Forelimb muscle (tissue), 1 donor: ENCODE measurements at regions not wholly inside any gene's neighbourhood (a gene's known extent, or its start where the extent isn't known, plus 50 kb on each side); places are given as distances from the start of the nearest gene placed in this dataset.
"Not testable (repeated sequence)": the region's sequence is repeated elsewhere in the genome, so short reads cannot be mapped to it uniquely, and the experiment has no call there.

Experiments used
- DNase-seq: peaks from one replicate; pipeline ENCODE4 v3.0.0-alpha.2; 2013; ENCODE audit warnings: low read depth

DNA sequence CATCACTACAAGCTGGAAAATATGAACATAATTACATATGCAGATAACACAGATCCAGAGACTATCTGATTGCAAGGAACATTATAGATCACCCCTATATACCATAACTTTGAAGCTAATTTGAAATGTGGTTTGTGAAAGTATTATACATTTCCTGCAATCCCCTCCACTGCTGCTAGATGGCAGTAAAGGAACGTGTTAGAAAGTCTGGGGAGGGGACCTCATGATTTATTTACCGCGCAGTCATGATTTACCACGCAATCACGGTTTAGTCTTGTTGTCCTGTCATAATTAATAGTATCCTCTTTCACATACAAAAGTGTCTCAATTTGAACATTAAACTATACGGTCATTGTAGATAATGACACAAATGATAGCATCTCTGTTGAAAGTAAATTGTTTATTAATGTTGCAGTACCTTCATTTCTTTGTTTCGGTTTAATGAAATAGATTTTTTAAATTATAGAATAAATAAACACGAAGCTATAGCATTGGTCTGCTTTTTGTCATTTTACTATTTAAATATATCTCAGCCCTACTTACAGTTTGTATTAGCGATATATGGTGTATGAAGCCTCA is 145.3 kb upstream of the PRSS1 start:
- DNase-seq: peak; percentile 19

DNA sequence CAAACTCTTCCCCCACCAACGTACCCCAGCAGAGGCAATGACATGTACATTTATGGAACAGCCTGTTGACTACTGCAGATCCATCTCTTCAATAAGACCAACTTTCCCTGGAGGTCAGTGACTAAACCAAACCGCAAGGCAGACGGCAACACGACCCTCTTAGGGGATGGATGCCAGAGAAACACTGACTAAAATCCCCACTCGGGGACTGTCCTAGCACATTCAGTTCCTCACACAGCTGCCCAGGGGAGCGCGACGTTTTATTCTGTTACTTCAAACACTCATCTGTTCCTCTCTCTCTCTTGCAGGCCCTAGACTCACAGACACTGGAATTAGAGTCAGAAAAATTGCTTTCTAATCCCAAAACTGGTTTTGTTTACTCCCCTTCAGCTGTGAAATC is 146.5 kb upstream of the PRSS1 start:
- DNase-seq: no peak

DNA sequence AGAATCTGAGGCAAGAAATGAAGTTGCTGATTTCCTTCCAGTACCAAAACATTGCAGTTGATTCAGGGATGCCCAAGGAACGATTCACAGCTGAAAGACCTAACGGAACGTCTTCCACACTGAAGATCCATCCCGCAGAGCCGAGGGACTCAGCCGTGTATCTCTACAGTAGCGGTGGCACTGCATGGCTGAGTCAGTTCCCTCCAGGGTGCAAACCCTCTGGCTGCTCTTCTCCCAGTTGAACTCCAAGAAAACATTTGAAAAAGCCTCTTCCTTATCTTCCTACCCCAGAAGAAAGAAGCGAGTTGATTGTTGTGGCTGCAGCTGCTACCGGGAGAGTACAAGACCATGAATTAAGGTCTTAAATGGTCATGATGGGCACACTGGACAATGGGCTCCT is 147.1 kb upstream of the PRSS1 start:
- DNase-seq: no peak

DNA sequence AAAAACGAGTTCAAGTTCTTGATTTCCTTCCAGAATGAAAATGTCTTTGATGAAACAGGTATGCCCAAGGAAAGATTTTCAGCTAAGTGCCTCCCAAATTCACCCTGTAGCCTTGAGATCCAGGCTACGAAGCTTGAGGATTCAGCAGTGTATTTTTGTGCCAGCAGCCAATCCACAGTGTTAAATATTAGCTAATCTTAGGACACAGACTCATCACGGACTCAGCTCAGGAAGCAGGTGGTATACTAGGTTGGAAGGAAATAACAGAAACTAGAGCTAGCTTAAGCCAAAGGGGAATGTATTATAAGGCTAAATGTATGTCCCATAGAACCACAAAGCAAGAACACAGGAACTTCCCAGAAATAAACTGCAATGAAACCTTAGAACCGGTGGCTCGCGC is 151.0 kb upstream of the PRSS1 start:
- DNase-seq: no peak

- no peak for DNase-seq
Measured at GRCh38 chr7:142597547-142597946, 151.7 kb upstream of the PRSS1 start.

DNA sequence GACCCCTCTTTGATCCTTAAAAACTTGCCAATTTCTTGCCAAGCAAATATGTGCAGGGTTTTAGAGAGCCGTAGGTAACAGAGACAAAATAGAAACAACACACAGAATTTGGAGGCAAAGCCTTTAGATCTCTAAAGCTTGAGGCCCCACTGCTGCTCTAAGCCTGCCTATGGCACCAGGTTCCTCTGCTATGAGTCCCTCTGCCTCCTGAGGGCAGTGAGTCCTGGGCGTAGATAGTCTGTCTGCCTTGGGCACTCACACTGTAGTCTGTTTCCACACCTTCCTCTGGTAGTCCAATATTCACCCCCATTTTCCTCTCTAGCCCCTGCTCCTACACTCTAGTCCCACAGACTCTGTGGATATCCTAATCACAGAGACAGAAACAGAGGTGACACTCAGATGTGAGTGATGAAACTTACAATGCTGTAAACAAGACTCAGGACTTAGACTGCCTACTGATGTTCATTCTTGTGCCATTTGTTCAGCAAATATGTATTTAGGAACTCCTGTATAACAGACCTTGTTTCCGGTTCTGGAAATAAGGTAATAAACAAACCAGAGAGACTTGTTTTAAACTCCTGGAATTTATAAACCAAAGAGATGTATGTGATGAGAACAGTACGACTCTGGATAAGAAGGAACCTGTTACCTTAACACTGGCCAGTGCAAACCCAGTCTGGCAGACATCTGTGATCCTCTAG is 153.3 kb upstream of the PRSS1 start:
- no peak for DNase-seq

DNA sequence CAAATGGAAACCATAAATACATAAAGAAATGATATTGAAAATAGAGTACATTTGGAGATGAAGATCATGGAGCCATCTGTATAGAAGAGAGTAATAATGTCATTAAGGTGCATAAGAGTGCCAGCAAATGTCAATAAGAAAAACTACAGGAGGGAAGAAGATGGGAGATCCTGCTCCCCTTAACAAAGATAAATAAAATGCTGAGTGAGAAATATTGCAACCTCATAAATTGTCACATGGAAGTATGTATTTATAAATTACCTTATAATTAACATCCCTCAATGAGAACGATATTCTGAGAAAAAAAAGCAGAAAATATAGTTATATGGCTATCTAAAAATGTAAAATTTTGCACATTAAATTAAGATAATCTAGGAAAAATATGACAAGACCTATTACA is 155.2 kb upstream of the PRSS1 start:
- no peak for DNase-seq

- DNase-seq: no peak
Measured at GRCh38 chr7:142593106-142593505, 156.2 kb upstream of the PRSS1 start.

- DNase-seq: no peak
Measured at GRCh38 chr7:142592664-142593063, 156.6 kb upstream of the PRSS1 start.

GRCh38 chr7:142592231-142592630 is 157.0 kb upstream of the PRSS1 start:
- no peak for DNase-seq

DNA sequence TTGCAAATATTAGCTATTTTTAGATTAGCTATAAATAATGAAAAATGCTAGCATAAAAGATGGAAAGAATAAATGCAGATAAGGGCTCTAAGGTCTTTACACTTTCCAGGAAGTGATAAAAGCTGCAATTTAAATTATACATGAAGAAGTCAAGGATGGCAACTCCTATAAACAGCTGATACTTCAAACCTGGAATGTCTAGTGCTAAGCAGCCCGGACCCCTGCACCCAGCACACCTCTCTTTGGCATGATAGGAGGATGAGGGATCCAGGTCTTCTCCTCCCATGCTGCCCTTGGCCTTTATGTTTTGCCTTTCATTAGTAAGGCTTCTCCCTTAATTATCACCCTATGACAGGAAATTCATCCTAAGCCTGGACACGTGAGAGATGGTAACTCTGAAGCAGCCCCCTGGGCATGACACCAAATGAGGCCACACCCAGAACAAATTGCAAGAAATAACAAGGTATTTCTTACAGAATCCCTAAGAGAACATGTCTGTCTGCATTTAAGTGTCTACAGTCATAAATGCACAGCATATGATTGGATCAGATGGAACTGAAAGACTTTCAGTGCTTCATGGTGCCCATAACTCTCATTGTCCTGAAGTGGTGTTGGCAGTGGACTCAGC is 158.3 kb upstream of the PRSS1 start:
- no peak for DNase-seq

DNA sequence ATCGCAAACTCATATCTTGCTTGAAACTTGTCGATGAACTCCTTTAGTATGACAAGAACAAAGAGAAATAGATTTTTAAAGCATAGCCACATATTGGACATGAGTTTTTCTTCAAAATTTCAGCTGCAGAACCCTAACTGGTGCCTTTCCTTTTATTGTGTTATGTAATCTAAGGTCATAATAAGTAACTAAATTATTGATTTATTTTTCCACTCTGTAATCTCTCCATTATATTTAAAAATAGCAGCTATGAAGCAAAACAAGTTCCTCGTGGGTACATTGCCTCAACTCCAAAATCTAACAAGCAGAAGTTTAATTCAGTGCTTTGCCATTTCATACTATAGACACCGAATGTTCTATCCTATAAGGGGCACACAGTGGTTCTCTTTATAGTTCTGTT is 159.2 kb upstream of the PRSS1 start:
- DNase-seq: no peak

- DNase-seq: no peak
Measured at GRCh38 chr7:142587578-142588191, 161.6 kb upstream of the PRSS1 start.

- no peak for DNase-seq
Measured at GRCh38 chr7:142586611-142587010, 162.7 kb upstream of the PRSS1 start.

DNA sequence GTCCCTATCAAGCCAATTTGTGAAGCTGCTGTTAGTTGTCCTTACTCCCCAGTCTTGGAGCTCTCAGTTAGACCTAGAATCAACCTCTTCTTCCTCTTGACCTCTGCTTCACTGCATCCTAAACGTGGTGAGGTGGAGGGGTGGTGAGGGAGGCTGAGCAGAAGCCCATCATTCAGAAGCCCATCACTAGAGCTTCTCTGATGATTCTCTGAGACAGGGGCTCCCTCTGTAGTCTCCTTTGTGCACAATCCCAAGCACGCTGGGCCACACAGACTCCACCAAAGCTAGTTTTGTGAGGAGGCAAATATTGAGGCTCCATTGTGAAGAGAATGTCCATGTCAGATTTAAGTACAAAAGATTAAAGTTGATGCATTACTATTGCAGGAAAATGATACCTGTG is 163.8 kb upstream of the PRSS1 start:
- DNase-seq: no peak

- DNase-seq: no peak
Measured at GRCh38 chr7:142584765-142585164, 164.5 kb upstream of the PRSS1 start.

- no peak for DNase-seq
Measured at GRCh38 chr7:142583446-142583845, 165.8 kb upstream of the PRSS1 start.

- no peak for DNase-seq
Measured at GRCh38 chr7:142582351-142582750, 166.9 kb upstream of the PRSS1 start.

- DNase-seq: no peak
Measured at GRCh38 chr7:142581341-142581740, 167.9 kb upstream of the PRSS1 start.

DNA sequence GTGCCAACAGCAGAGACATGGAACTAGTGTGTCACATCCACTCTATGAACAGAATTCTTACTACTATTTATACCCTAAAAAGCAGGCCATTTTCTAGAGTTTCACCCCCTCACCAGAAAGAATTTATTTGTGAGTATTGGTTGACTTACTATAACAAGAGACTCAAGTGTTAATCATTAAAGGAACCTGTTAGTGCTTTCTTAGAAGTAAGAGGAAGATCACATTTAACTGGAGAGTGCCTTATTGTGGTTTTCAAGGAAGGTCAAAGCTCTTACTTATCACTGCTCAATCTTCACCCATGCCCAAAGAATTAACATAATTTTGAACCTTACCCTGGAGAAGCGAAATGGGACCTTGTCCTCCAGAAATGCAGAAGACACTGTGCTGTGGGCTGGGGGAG is 169.3 kb upstream of the PRSS1 start:
- no peak for DNase-seq

- DNase-seq: not testable (repeated sequence)
Measured at GRCh38 chr7:142575351-142575750, 173.9 kb upstream of the PRSS1 start.

DNA sequence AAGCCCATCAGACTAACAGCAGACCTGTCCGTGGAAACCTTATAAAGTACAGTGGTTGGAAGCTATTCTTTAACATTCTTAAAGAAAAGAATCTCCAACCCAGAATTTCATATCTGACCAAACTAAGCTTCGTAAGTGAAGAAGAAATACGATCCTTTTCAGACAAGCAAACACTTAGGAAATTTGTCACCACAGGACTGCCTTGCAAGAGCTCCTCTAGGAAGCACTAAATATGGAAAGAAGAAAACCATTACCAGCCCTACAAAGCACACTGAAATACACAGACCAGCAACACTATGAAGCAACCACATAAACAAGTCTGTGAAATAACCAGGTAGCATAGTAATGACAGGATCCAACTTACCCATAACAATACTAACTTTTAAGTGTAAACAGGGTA is 177.7 kb upstream of the PRSS1 start:
- no peak for DNase-seq

DNA sequence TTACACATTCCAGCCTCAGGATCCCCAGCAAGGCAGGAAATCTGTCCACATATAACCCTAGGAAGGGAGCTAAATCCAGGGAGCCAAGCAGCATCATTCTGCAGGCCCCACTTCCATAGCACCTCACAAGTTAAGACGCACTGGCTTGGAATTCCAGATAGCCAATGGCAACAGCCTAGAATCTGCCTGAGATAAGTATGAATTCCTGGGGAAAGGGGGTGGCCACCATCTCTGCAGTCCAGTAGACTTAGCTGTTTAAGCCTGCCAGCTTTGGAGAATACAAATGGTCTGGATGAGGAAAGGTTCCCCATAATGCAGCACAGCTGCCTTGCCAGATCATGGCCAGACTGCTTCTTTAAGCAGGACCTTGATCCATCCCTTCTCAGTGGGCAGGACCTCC is 179.4 kb upstream of the PRSS1 start:
- DNase-seq: no peak
